SK-N-SH (cell line): ENCODE measurements at regions not wholly inside any gene's neighbourhood (a gene's known extent, or its start where the extent isn't known, plus 50 kb on each side); places are given as distances from the start of the nearest gene placed in this dataset.

Experiments
- CTCF ChIA-PET: fragments of 300-600, 350-600 bp; formaldehyde crosslinking; extraction: SDS; loops from one replicate; lab custom pipeline; 2021; lab: Yijun Ruan, JAX
- POLR2A ChIA-PET: fragments of 350-600 bp; sonication (Branson Sonifier 250); formaldehyde crosslinking; extraction: SDS; loops from one replicate; lab custom pipeline; 2020; ENCODE audit warnings: antibody characterized with exemption, inconsistent platforms; lab: Yijun Ruan, JAX
- DNase-seq: peaks from one replicate; pipeline ENCODE4 v3.0.0; 2012
- H2AFZ ChIP-seq: fragments of 200-600 bp; sonication (generic); 2 replicates; pipeline ENCODE4 v1.8.1; 2016; ENCODE audit warnings: antibody characterized with exemption, mild to moderate bottlenecking, low read depth
- H3F3A ChIP-seq: fragments of 200-600 bp; sonication (generic); replicated peaks from 2 replicates; pipeline ENCODE3; 2016; ENCODE audit warnings: antibody characterized with exemption, mild to moderate bottlenecking; ENCODE audit not compliant: insufficient read depth
- H3K27ac ChIP-seq, 2 experiments: fragments of 200-500 bp in 1 of 2; fragments of 200-600 bp in 1 of 2; sonication (Bioruptor generic) in 1 of 2; sonication (generic), shearing (Covaris generic) in 1 of 2; 2 replicates each; pipeline versions ENCODE4 v1.5.1 to v1.6.1; 2014 to 2016; ENCODE audit warnings: low read depth in 2 of 2, inconsistent platforms in 1 of 2, low read length in 1 of 2, mild to moderate bottlenecking in 1 of 2, mixed read lengths in 1 of 2
- H3K27me3 ChIP-seq: fragments of 200-600 bp; sonication (generic), shearing (Covaris generic); 2 replicates; pipeline ENCODE4 v1.6.1; 2016; ENCODE audit warnings: mixed run types; ENCODE audit not compliant: insufficient read depth
- H3K36me3 ChIP-seq, 2 experiments: fragments of 200-500 bp in 1 of 2; fragments of 200-600 bp in 1 of 2; sonication (Bioruptor generic) in 1 of 2; sonication (generic) in 1 of 2; replicated peaks in 1 of 2; 2 replicates each; pipeline versions ENCODE3 to v1.5.1; 2014 to 2016; ENCODE audit warnings: low read length in 1 of 2, mild to moderate bottlenecking in 1 of 2; ENCODE audit not compliant: insufficient read depth in 2 of 2, control insufficient read depth in 1 of 2
- H3K4me1 ChIP-seq, 2 experiments: fragments of 200-500 bp in 1 of 2; fragments of 200-600 bp in 1 of 2; sonication (Bioruptor generic) in 1 of 2; sonication (generic), shearing (Covaris generic) in 1 of 2; 2 replicates each; pipeline versions ENCODE4 v1.5.1 to v1.6.1; 2014 to 2016; ENCODE audit warnings: low read depth in 1 of 2, low read length in 1 of 2, mixed run types in 1 of 2; ENCODE audit not compliant: insufficient read depth in 2 of 2, control insufficient read depth in 1 of 2
- H3K4me2 ChIP-seq: fragments of 200-600 bp; sonication (generic), shearing (Covaris generic); 2 replicates; pipeline ENCODE4 v1.6.1; 2017; ENCODE audit warnings: mixed run types
- H3K4me3 ChIP-seq, 2 experiments: fragments of 200-500 bp in 1 of 2; fragments of 200-600 bp in 1 of 2; sonication (Bioruptor generic) in 1 of 2; sonication (generic), shearing (Covaris generic) in 1 of 2; 2 replicates each; pipeline versions ENCODE4 v1.5.1 to v1.8.1; 2014 to 2016; ENCODE audit warnings: low read depth in 2 of 2, inconsistent platforms in 1 of 2, low read length in 1 of 2, mild to moderate bottlenecking in 1 of 2, mixed read lengths in 1 of 2, moderate library complexity in 1 of 2
- H3K79me2 ChIP-seq: fragments of 200-600 bp; sonication (generic); 2 replicates; pipeline ENCODE4 v1.8.1; 2017; ENCODE audit warnings: mild to moderate bottlenecking; ENCODE audit not compliant: insufficient read depth
- H3K9ac ChIP-seq: fragments of 200-600 bp; sonication (generic); 2 replicates; pipeline ENCODE4 v1.6.1; 2017; ENCODE audit warnings: mixed run types
- H3K9me2 ChIP-seq: fragments of 200-600 bp; sonication (generic); 2 replicates; pipeline ENCODE4 v1.6.1; 2017; ENCODE audit warnings: mixed run types
- H3K9me3 ChIP-seq: fragments of 200-600 bp; sonication (generic); 2 replicates; pipeline ENCODE4 v1.6.1; 2017; ENCODE audit warnings: mixed run types, mild to moderate bottlenecking, moderate library complexity
- H4K20me1 ChIP-seq: fragments of 200-600 bp; sonication (generic); 2 replicates; pipeline ENCODE4 v1.6.1; 2017; ENCODE audit warnings: mild to moderate bottlenecking, mixed run types; ENCODE audit not compliant: insufficient read depth
- ELF1 ChIP-seq: IDR thresholded peaks from 2 replicates; pipeline ENCODE4 v1.4.0; 2012
- EZH2phosphoT487 ChIP-seq: fragments of 200-600 bp; sonication (generic); IDR thresholded peaks from 2 replicates; pipeline ENCODE4 v1.6.1; 2017; ENCODE audit warnings: low read depth, mixed run types, mild to moderate bottlenecking, antibody characterized with exemption, moderate library complexity, borderline replicate concordance
- FOSL2 ChIP-seq: IDR thresholded peaks from 2 replicates; pipeline ENCODE4 v1.4.0; 2012; ENCODE audit warnings: low read depth, mild to moderate bottlenecking, moderate library complexity, borderline replicate concordance
- FOXJ3 ChIP-seq: sonication (generic); formaldehyde crosslinking; IDR thresholded peaks from 2 replicates; pipeline ENCODE4 v1.5.1; 2020; ENCODE audit warnings: mild to moderate bottlenecking, missing genetic modification reagents
- FOXM1 ChIP-seq: IDR thresholded peaks from 2 replicates; pipeline ENCODE4 v1.4.0; 2012; ENCODE audit warnings: low read depth, mild to moderate bottlenecking
- GATA2 ChIP-seq: sonication (generic); formaldehyde crosslinking; IDR thresholded peaks from 2 replicates; pipeline ENCODE4 v1.5.0; 2020; ENCODE audit warnings: mild to moderate bottlenecking, missing genetic modification reagents
- JUND ChIP-seq: IDR thresholded peaks from 2 replicates; pipeline ENCODE4 v1.4.0; 2012
- RCOR1 ChIP-seq: fragments of 150-350 bp; IDR thresholded peaks from 2 replicates; pipeline ENCODE4 v1.6.1; 2017; ENCODE audit warnings: antibody characterized with exemption, low read length
- REST ChIP-seq: IDR thresholded peaks from 2 replicates; pipeline ENCODE4 v1.6.1; 2012; ENCODE audit warnings: mild to moderate bottlenecking, low read depth, low read length, moderate library complexity
- RFX5 ChIP-seq: IDR thresholded peaks from 2 replicates; pipeline ENCODE4 v1.6.1; 2012; ENCODE audit warnings: mild to moderate bottlenecking, improper control_type of control experiment, low read length
- SIN3A ChIP-seq: IDR thresholded peaks from 2 replicates; pipeline ENCODE4 v1.6.1; 2012; ENCODE audit warnings: low read depth, mild to moderate bottlenecking, low read length, moderate library complexity, borderline replicate concordance
- TAF1 ChIP-seq: IDR thresholded peaks from 2 replicates; pipeline ENCODE4 v1.6.1; 2012; ENCODE audit warnings: low read depth, mild to moderate bottlenecking, low read length, moderate library complexity, borderline replicate concordance
- TCF12 ChIP-seq: IDR thresholded peaks from 2 replicates; pipeline ENCODE4 v1.4.0; 2012
- TEAD4 ChIP-seq: IDR thresholded peaks from 2 replicates; pipeline ENCODE4 v1.4.0; 2012; ENCODE audit warnings: mild to moderate bottlenecking, borderline replicate concordance; ENCODE audit not compliant: insufficient read depth
- YY1 ChIP-seq: IDR thresholded peaks from 2 replicates; pipeline ENCODE4 v1.4.0; 2012; ENCODE audit warnings: low read depth, mild to moderate bottlenecking
- WGBS: methylation state at CpG from one replicate; pipeline ENCODE4 v1.1.6; 2017; ENCODE audit warnings: low lambda C conversion rate; 5-methylcytosine and 5-hydroxymethylcytosine counted together
- TF ChIP-seq, protein P1 (sequence below): IDR thresholded peaks from 2 replicates; pipeline ENCODE4 v1.4.0; 2012; ENCODE audit warnings: low read depth
- TF ChIP-seq, protein P2 (sequence below): IDR thresholded peaks from 2 replicates; pipeline ENCODE4 v1.4.0; 2012; ENCODE audit warnings: low read depth, borderline replicate concordance

GRCh38 chr11:13852481-13852880 is 110.0 kb upstream of the SPON1 start:
- Histone ChIP-seq H3K4me2 (no peak overlapping the region), H3K4me1 (peaks cover 0 to 21% of the 10 kb centered on the region in 2 experiments; a peak in 2 of 4 replicates), H3K9ac (no peak overlapping the region), H4K20me1 (no peaks in the 10 kb centered on the region), H3K27ac (no peak overlapping the region), H3K9me2 (no peaks in the 10 kb centered on the region), H2AFZ (no peak overlapping the region), H3K27me3 (no peaks in the 10 kb centered on the region), H3K36me3 (no peaks in the 10 kb centered on the region), H3K9me3 (no peaks in the 10 kb centered on the region), H3K4me3 (no peak overlapping the region), H3F3A (no peaks in the 10 kb centered on the region), H3K79me2 (no peaks in the 10 kb centered on the region)
- whole genome bisulfite sequencing, result 25% methylated on average over 5 of the region's 5 CpGs
- no peak for TF ChIP-seq FOXM1
- no peak for TF ChIP-seq FOXJ3
- no peak for TF ChIP-seq YY1
- no peak for TF ChIP-seq EZH2phosphoT487
- no peak for TF ChIP-seq RFX5
- no peak for TF ChIP-seq JUND
- TF ChIP-seq, protein P1, sequence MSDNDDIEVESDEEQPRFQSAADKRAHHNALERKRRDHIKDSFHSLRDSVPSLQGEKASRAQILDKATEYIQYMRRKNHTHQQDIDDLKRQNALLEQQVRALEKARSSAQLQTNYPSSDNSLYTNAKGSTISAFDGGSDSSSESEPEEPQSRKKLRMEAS, result no peak
- TF ChIP-seq TCF12, result no peak
- no peak for TF ChIP-seq REST
- TF ChIP-seq TAF1, result no peak
- TF ChIP-seq TEAD4, result no peak
- TF ChIP-seq GATA2 (CRISPR knock-in tag), result no peak
- no peak for TF ChIP-seq SIN3A
- no peak for TF ChIP-seq FOSL2
- TF ChIP-seq, protein P2, sequence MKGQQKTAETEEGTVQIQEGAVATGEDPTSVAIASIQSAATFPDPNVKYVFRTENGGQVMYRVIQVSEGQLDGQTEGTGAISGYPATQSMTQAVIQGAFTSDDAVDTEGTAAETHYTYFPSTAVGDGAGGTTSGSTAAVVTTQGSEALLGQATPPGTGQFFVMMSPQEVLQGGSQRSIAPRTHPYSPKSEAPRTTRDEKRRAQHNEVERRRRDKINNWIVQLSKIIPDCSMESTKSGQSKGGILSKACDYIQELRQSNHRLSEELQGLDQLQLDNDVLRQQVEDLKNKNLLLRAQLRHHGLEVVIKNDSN, result no peak
- no peak for TF ChIP-seq ELF1
- TF ChIP-seq RCOR1, result no peak
- no peak for DNase-seq
- ChIA-PET CTCF (interaction anchor here (0.6 to 1.9 kb wide), 2 partner anchors 18 to 1665 kb away, joined by 3 to 5 read pairs; no protein-coding TSS in a partner anchor), POLR2A (no interaction called here)
